GM19438 (cell line): ENCODE measurements at regions not wholly inside any gene's neighbourhood (a gene's known extent, or its start where the extent isn't known, plus 50 kb on each side); places are given as distances from the start of the nearest gene placed in this dataset.

Experiments
- ATAC-seq: cut with Tn5 transposase; IDR thresholded peaks from one replicate; pipeline ENCODE4 v1.9.1; 2021; ENCODE audit warnings: low read depth; ENCODE audit not compliant: unreplicated experiment

DNA sequence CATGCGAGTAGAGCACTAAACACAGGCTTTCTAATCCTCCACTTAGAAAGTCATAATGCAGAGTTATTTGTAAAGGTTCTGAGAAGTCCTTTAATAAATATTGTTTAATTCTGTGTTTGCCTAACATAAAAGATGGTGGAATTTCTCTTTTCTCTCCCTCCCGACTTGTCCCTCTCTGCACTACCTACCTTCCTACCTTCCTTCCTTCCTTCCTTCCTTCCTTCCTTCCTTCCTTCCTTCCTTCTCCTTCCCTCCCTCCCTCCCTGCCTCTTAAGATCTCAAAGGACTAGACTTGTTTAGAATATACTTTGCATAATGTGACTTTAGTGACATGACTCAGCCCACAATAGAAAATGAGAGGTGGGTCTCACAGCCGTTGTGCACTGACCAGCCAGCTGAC, 156.3 kb upstream of the TAPT1 start:
- ATAC-seq = no peak

DNA sequence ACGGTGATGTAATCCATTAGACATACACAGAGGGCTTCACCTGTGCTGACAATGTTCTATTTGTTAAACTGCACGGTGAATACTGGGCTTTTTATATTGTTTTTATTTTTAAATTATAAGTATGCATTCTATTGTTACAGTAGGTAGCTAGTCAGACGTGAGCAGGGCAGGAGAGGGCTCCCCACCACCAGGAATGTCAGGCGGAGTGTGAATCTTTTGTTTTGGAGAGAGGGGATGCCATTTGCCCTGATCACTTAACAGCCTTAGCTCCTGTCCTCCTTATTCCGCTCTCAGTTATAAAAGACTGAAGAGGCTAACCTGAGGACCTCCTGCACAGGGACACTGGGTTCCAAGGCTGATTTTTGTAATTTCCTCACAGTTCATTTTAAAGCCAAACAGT, 151.6 kb upstream of the TAPT1 start:
- ATAC-seq = no peak

DNA sequence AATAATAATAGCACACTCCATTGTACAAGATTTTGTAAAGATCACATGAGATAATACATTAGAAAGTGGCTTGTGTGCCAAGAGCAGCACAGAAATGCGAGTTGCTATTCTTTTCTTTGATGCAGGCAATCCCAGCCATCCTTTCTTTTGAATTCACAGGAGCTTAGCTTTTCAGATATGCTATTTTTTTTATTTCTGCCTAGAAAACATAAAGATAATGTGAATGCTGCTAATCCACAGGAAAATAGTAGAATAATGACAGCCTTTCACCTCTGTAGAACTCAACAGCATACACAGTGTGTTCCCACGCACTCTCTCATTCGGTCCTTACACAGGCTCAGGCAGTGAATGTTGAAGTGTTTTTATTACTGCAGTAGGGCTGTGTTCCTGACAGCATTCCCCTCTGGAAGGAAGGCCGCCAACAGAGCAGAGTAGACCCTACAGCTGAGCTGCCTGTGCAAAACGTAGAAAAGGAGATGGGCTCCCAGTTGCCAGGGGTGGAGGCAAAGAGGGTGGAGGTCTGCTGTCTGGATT, 138.8 kb upstream of the TAPT1 start:
- no peak for ATAC-seq

DNA sequence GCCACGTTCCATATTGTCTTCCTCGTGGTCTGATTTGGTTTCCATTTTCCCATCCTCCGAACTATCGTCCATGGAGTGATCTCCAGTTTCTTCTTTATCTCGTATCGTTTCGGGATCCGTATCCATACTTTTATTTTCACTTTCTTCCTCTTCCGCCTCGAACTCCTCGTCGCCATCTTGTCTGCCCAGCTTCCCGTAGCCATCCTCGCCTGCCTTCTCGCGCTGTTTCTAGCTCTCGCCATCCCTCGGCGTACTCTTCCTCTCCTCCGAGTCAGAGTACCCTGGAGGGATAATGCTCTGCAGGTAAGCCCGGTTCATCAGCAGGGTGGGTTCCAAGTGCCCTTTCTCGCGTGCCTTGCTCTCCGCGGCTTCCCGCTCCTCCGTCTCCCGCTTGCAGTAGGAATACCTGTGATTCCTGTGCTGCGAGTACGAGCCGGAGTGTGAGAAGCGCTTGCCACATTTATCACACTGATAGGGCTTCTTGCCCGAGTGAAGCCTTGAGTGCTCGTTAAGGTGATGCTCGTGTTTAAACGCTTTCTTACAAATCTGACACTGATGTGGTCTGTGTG, 134.5 kb upstream of the TAPT1 start:
- no peak for ATAC-seq

DNA sequence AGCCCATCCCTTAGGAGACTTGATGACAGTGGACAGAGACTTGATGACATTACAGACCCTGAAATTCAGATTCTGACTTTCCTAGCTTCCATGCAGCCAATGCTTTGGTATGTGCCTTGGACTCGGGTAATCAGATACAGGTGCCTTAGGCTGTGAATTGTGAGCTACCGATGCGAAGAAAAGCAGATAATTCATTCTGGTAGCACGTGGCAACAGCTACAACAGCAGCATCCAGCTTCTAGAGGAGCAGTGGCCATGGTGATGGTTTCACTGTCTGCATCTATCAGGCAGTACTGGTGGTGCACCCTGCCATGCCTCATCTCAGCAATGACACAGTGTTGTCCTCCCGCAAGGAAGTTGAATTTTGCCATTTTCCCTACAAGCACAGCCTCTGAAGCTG, 126.9 kb upstream of the TAPT1 start:
- ATAC-seq = no peak

DNA sequence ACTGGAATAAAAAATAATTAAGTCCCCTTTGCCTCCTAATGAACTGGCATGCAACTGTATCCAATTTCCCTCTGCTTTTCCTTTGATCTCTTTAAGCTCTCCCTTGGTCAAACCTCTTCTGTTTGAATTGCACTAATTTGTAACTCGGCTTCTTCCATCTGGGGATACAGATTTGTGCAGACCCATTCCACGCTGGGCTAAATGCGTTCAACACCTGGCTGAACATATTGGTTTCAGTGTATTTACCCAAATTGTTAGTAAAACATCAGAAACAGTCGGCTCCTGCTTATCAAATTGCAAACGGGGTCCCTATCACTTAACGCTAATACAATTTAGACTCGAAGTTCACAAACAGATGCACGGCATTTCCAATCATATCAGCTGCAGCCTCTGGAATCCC, 124.9 kb upstream of the TAPT1 start:
- ATAC-seq = no peak

DNA sequence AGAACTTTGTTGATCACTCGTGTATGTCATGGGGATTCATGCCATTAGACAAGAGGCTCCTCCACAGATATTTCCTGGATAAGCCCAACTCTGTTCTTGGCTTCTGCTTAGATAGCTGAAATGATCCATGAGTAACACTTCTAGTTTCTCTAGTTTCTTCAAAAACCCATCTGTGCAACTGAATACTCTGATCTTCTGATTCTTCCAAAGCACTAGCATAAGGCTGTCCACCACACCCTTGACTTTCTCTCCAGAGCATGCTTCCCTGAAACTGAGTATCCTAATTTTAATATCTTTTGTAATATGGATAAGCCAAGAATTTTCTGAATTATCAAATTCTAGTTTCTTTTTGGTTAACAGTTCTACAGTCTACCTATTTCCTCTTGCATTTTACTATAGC, 118.6 kb upstream of the TAPT1 start:
- ATAC-seq = no peak

DNA sequence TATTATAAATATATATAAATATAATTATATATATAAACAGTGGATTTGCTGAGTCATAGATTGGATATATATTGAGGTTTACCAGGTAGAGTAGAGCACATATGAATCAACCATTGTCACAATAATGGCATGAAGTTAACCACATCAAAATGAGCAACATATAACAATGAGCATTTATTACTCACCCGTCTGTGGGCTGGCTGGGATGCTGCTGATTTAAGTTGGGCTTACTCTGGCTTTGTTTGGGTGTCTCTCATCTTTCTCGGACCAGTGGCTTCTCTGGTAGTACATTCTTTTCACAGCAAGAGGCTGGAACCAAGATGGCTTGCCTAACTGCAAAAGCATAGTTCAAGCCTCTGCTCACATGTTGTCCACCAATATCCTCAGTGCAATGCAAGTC, 111.7 kb upstream of the TAPT1 start:
- ATAC-seq = no peak

DNA sequence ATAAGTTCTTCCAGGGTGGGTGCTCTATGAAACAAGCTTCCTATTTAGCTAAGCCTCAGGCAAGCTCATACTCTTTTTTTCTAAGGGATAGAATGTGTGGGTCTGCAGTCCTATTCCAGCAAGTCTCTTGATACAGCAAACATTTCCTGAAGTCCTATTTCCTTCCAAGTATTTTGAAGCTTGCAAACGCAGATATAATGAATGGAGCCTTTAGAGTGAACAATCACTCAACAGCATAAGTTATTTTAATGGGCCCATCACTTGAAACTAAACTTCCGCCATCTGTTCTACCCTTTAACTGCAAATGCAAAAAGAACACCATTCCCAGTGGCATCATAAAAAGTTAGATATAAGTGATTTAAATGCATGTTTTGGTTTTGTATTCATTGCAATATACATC, 108.3 kb upstream of the TAPT1 start:
- no peak for ATAC-seq

DNA sequence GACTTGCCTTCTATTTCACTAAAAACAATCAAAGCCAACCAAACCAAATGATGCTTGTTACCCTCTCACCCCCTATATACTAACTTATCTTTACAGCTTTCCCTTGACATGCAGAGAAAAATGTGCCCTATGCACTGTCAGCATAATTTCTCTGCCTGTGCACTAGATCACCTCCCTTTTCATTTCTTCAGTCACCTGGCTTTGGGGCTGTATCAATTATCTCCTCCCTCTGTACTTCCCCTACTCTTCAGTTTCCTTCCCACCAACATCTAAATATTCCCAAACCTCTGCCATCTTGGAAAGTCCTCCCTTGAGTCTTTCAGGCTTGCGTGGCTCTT, 103.5 kb upstream of the TAPT1 start:
- ATAC-seq = no peak

DNA sequence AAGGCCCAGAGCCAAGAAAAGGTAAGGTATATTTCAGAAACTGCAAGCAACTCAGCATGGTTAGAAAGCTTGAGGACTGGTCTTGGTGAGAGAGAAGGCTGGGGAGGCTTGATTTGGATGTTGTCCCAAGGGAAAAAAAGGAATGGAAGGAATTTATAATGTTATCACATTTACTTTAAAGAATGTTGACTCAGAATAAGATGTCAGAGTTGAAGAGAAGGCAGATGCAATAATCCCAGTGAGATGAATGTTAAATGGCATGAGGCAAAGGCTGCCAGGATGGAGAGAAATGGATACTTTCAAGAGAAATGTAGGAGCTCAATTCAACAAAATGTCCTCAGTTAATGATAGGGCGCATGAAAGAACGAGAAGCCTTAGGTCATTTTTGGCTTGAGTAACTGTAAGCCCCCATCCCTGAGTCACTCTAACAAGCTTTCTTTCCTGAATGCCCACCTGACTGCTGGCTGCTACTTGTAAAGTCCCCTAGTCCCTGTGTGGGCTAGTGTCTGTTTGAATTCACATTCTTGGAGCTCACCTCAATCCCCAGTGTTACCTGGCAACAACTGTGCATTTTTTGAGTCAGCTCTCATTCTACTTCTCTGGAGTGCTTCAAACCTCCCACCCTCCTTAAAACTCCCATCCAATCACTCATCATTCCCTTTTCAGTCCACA, 103.0 kb upstream of the TAPT1 start:
- no peak for ATAC-seq

DNA sequence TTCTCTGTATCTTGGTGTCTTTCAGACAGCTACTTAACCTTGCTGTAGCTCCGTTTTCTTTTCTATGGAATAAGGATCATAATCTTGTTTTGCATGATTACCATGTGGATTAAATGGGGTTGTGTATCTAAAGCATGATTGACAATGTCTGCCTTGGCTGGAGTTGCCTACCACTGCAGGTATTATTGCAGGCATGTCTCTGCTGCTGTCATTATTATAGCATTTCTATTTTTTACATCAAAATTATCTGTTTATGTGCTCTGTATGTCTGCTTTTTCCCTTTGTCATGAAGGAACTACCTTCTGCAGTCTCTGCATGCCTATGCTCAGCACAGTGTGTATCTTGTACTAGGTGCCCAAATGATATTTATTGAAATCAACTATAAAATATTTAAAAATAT, 95.9 kb upstream of the TAPT1 start:
- no peak for ATAC-seq

DNA sequence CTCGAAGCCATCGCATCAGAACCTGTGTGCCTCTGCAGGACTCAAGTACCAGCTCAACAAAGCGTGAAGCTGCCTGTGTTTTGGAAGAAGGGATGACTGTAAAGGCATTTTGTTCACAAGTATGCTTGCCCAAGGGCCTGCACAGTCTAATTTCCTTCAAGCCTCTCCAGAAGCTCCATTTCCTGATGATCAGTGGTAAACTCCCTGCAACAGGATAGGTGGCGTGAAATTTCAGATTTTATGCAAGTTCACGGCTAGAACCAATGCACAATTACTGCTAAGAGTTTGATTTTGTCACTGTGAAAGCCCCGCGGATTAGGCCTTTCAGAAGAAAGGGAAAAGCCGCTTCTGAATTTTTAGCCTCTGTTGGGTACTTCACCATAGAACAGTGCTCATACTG, 89.2 kb upstream of the TAPT1 start:
- ATAC-seq = no peak

DNA sequence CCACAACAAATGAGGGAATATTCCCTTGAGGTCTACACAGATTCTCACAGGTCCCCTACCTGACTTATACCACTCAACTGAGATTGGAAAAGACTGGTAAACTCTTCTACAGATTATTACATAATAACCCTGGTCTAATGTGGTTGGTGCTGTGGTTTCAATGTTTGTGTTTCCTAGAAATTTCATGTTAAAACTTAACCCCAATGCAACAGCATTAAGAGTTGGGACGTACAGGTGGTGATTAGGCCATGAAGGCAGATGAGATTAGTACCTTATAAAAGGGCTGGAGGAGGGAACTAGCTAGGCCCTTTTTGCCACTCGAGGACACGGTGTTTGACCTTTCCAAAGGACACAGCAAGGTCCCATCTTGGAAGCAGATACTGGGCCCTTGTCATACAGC, 84.3 kb upstream of the TAPT1 start:
- ATAC-seq = no peak

DNA sequence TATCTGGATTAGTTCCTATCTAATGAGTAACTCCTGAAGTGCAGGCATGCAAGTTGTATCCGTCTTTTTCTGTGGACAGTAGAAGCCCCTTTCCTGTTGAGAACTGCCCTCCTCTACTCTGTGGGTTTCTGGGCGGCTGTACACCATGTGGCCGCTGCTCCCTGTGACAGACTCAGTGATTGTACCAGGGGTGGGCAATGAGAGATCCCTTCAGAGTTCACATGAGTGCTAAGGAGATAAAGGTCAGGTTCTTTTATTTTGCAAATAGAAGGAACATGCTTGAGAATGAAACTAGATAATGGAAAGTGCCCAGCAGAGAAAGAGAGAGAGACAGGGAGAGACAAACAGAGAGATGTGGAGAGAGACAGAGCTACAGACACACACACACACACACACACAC, 76.4 kb upstream of the TAPT1 start:
- ATAC-seq = no peak

DNA sequence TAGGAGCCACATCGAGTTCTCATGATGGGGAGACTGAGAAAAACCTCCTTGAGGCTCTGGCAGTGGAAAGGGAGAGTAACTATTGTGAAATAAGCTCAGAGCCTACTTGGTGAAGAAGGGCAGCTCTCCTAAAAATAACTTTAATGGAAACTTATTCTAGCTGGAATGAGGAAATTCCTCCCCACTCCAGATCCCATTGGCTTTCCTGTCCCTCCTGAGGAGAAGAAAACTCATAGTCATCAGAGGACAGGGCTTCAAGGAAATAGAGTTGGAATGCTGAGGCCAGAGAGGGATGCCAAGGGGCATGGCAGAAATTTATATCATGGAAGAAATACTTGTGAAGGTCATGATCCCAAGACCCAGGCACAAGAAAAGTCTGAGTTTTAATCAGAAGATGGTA, 70.7 kb upstream of the TAPT1 start:
- no peak for ATAC-seq

DNA sequence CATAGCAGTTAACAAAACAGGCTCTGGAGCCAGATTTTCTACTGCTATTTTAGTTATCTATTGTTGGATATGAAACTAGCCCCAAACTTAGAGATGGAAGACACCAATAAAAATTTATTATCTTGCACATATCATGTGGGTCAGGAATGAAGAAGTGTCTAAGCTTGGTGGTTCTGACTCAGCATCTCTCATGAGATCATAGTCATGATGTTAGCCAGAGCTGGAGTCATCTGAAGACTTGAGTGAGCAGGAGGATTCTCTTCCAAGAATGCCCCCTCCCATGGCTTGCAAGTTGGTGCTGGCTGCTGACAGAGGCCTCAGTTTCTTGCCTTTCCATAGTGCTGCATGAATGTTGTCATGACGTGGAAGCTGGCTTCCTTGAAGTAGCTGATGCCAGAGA, 68.2 kb upstream of the TAPT1 start:
- ATAC-seq = no peak

DNA sequence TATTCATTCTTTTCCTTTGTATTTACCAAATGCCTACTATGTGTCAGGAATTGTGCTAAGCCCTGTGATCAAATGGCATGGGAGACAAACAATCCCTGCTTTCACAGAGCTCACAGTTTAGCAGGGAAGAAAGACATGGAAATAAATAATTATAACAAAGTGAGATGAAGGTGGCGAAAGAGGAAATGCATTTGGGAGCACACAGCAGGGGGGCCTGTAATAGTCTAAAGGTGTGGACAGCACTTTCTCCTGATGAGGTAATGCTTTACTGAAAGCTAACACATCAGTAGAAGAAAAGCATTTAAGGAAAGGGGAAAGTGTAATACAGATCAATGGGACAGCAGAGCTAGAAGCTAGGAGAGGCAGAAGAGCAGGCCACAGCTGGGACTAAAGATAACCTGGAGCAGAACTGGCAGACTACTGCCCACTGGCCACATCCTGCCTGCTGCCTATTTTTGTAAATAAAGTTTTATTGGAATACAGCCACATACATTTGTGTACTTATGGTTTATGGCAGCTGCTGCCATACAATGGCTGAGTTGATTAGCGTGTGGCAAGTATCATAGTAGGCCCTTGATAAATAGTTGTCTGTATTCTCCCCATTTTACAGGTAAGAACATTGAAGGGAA, 67.1 kb upstream of the TAPT1 start:
- ATAC-seq = no peak

DNA sequence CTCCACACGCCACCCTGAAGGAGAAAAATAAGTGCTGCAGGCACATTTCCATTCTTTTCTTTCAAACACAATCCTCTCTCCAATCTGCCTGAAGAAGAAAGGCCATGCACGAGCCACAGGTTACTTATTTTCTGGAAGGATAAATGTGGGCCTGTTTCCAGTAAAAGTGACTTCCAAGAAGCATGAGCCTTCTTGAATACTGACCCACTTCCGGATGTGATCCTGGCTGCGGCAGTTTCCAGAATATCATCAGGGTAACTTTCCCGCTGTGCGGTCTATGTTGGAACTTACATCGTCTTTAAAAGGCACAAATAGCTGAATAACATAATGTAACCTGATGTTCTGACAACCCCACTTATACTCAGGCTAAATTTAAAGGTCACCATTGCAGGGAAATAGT, 66.3 kb upstream of the TAPT1 start:
- ATAC-seq = no peak

DNA sequence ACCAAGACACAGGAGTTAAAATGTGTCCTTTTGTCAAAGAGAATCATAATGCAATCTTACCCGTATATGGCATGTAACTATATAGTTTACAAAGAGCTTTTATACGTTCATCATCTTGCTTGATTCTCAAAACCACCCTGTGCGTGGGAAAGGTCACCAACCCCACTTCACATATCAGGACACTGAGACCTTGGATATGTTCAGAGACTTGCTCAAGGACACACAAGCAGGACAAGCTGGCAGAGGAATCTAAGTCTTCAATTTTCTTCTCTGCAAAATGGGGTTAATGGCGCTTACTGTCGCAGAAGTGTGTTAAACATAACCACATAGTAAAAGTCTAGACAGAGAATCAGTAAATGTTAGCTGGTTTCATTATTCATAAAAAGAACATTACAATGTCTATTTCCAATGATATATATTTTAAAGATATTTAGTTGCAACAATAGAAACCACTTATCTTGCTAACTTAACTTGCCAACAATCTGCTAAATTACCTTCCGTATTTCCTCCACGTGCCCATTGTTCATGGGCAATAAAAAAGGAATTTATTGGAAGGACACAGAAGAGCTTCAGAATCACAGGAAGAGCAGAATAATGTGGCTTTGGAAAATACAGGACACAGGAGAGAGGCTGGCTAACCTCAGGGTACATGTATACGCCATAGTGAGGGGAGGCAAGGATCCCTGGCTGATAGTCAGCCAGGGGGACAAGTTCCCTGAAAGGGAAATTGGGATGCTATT, 64.6 kb upstream of the TAPT1 start:
- no peak for ATAC-seq

DNA sequence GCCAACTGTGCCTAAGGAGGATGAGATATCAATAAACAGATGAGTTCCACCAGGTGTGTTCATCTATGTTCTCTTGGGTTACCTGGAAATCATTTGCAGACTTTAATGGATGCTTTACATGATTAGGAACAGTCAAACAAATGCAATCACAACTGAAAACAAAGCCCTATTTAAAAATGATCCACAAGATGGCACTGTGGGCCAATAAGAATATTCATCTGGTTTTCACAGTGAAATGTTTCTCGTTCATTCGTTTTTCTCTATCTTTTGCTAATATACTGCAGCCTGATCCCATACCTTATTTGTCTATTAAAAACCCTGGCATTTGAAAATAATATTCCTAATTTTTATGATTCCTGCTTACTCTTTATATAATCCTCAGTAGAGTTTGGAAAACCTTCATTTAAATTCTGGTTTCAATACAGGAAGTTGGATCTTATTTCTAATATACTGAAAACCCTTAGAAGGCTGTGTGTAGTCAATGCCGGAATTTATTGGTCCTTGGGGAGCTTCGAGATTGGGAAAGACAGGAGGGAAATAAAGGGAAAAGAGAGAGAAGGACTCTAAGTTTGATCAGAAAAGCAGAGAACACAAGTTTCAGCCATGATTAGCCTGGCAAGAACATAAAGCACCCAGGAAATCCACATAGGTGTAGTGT, 63.8 kb upstream of the TAPT1 start:
- no peak for ATAC-seq
